Right hindlimb (tissue), 1 donor: ENCODE measurements at regions not wholly inside any gene's neighbourhood (a gene's known extent, or its start where the extent isn't known, plus 50 kb on each side); places are given as distances from the start of the nearest gene placed in this dataset.
"Not testable (repeated sequence)": the region's sequence is repeated elsewhere in the genome, so short reads cannot be mapped to it uniquely, and the experiment has no call there.

Source experiments
- DNase-seq: peaks from one replicate; pipeline ENCODE4 v3.0.0-alpha.2; 2018

DNA sequence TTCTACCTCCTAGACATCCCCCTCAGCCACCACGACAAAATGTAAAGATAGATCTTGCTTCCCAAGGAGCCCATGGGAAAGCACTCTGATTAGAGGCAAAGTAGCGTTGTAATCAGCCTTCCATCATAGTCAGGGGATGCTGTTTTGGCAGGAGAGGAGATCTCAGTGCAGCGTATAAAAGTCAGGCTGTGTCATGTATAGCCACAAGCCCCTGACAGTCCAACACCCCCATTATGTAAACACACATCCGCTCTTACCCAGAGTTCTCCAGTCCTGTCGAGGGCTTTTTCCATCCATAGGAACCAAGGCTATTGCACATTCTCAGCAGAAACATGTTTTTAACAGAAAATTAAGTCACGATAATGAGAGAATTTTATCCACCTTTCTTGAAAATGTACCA, 156.3 kb downstream of the CYSLTR2 start:
- DNase-seq: no peak

DNA sequence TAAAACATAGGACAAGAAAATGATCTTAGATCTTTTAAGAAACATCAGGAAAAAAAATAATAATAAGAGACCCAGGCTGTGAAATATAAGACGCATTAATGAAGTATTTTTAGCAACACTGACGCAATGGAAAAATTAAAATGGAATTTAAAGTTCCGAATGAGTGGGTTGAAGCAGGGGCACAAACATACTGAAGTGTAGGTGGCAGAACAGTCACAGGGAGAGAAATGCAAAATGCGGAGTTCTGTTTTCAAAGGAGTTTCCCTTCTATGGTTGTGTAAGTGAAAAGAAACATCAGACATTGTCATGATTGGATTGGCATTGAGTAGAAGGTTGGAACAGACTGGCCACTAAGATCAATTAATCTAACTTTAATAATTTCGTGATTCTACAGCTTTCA, 159.8 kb downstream of the CYSLTR2 start:
- DNase-seq: no peak

DNA sequence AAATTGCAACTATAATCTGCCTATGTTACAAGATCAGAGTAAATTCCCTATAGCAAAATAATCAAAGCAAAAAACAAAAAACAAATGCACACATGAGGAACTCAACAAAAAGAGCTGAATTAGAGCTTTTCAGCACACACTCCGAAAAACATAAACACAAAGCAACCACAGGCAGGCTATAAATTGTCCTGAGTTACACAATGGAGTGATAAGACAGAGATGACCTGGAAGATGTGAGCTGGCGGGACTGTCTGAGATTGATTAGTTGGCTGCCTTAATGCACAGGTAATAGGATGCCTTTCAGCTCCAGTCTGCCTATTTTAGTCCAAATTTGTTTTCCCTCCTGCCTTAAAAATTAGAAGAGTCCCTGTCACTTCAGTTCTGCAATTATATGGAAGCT, 159.0 kb upstream of the FNDC3A start:
- no peak for DNase-seq

DNA sequence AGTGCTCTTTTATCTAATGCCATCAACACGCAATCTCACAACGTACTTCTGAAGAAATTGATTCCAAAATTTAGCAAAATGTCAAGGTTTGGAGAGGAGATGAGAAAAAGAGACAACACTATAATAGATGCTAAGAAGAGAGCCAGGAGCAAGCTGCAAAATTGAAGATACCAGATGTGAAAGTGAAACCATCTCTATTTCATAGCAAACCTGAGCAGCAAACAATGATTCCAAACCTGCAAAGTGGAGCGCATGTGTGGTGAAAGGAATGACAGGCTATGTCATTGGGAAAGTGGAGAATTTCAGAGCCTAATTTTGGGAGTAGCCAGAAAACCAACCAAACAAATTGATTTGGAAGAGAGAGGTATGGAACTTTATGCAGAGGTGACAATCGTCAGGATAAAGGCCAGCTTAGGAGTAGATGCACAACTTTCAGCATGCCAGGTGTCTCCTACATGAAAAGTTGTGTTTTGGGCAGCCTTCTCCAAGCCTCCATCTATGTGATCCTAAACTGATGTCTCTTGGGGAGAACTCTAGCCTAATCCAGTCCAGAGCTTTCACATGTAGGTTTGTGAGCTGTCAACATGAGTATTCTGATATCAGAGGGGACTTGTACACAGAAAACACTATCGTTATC, 158.4 kb upstream of the FNDC3A start:
- DNase-seq: no peak

DNA sequence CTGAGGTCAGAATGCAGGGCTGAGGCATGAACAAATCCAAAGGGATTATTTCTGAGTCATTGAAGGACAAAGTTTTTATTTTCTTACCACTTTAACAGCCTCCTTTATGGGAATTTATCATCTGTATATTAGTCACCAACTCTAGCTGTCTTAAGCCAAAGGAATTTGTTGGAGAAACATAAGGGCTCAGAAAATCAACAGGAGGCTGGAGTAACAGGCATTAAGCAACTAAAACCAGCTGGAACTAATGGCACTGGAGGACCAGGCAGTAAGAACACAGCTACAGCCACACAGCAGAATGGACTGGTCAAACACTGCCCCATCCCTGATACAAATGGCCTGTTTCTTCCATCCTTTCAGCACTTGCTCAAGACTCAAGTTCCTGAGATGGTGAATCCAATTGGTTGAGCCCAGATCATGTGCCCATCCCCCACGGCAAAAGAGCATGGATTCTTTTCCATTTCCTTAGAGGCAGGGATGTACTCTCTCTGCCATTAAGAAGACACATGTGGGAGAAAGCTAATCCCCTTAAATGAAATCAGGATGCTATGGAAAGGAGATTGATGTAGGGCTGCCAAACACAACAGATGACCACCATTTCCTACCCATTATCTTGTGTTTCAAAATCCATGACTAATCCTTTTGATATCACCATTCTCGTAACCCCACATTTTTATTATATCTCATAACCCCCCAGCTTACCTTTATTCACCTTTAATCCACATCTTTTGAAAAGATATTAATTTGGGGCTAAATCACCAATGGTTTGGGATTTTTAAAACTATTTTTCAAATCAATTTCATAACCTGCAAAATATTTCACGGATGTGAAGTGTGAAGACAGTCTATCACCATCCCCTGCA, 157.0 kb upstream of the FNDC3A start:
- no peak for DNase-seq

DNA sequence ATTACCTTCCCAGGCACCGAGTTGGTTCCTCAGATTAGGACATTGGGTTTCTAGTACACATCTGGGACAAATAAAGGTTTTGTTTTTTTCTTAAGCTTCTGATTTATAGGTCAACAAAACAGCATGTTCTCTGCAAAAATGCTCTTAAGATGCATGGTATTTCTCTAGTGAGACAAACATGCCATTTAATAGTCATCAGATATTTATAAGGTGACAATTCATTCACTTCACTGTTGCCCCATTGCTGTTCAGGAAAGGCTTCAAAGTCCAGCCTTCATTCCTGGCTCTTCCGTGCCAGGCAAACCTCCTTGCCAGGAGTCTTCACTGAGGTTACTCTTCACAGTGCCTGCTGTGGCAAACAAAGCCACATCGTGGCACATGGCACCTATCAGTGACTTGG, 156.3 kb upstream of the FNDC3A start:
- DNase-seq: no peak

DNA sequence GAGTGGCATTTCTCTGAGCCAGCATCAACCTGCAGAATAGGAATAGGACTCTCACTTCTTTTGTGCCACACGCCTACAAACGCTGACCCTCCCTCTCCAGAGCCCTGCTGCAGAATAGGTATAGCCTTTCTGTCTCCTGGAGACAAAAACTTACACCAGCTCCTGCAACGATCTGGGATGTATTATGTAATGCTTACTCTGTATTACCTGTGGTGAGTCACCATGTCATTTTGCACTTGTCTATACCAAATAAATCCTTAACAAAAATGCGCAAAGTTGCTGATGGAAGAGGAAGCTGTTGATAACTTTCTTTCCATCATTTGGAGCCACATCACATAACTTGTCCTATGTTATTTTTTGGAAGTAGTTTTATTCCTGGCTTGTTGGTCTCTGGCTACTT, 155.8 kb upstream of the FNDC3A start:
- no peak for DNase-seq

DNA sequence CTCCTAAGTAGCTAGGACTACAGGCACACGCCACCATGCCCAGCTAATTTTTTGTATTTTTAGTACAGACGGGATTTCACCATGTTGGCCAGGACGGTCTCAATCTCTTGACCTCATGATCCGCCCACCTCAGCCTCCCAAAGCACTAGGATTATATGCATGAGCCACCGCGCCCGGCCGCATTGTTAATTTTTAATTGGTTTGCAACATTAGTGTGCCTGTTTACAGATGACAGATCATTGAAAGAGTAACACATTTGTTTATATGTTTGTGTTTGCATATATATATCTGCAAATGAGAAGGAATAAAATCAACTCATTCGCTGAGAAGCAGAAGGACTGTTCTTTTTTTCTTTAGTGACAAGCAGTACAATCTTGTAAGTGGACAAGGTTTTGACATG, 152.2 kb upstream of the FNDC3A start:
- not testable (repeated sequence) for DNase-seq

DNA sequence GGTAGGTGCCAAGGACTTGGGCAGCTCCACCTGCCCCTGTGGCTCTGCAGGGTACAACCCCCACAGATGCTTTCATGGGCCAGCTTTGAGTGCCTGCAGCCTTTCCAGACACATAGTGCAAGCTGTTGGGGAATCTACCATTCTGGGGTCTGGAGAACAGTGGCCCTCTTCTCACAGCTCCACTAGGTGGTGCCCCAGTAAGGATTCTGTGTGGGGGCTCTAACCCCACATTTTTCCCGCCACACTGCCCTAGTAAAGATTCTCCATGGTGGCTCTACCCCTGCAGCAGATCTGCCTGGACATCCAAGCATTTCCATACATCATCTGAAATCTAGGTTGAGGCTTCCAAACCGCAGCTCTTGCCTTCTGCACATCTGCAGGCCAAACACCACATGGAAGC, 149.7 kb upstream of the FNDC3A start:
- no peak for DNase-seq

DNA sequence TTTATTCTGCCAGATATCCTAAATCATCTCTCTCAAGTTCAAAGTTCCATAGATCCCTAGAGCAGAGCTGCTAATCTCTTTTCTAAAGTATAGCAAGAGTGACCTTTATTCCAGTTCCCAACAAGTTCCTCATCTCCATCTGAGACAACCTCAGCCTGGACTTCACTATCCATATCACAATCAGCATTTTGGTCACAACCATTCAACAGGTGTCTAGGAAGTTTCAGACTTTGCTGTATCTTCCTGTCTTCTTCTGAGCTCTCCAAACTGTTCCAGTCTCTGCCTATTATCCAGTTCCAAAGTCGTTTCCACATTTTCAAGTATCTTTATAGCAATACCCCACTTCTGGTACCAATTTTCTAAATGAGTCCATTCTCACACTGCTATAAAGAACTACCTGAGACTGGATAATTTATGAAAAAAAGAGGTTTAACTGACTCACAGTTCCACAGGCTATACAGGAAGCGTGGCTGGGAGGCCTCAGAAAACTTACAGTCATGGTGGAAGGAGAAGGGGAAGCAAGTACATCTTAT, 148.7 kb upstream of the FNDC3A start:
- not testable (repeated sequence) for DNase-seq

DNA sequence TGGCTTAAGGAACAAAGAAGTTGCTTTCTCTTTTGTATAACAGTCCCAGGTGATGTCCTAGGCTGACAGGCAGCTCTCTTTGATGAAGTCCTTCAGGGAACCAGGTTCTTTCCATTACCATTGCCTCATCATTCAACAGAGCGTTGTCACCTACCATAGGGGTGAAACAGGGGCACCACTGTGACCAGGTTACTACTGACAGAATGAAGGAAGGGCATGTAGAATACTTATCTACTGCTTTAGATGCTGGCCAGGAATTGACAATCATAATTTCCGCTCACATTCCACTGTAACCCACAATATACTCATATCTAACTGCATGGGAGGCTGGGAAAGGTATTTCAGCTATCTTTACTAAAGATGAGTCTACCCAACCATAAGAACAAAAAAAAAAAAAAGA, 148.0 kb upstream of the FNDC3A start:
- no peak for DNase-seq

DNA sequence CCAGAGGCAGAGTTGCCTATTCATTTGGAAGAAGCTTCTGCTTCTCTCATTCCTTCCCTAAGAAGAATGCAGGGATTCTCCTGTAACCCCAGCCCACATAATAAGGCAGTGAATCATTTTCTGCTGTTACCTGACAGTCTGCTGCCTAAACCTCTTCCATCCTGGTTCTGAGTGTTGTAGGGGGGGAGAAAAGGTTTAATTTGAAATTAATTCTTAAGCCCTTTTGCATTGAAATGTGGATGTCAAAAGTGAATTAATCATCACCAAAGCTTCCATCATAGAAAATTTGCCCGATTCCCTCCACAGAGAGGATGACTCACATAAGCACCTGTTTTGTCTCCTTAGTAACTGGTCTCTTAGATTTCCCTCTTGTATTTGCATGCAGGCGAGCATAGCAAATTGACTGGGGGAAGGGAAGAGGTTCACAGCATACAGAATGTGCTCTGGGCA, 146.7 kb upstream of the FNDC3A start:
- DNase-seq: no peak

DNA sequence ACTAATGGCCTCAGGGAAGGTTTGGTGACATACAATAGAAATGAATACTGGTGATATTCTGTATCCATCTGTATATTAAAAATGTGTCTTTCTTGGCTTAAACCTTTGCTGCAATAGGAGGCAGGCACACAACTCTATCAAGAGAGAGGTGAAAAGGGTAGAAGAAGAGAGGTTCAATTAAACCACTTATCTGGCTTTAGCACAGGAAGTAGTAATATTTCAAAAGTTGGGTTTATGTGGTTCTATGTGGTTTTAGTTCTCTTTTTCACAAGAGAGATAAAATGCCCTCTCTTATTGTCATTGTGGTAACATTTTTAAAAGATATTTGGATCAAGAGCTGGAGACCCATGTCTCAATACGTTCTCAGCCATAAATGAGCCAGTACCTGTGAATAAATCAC, 146.2 kb upstream of the FNDC3A start:
- no peak for DNase-seq

DNA sequence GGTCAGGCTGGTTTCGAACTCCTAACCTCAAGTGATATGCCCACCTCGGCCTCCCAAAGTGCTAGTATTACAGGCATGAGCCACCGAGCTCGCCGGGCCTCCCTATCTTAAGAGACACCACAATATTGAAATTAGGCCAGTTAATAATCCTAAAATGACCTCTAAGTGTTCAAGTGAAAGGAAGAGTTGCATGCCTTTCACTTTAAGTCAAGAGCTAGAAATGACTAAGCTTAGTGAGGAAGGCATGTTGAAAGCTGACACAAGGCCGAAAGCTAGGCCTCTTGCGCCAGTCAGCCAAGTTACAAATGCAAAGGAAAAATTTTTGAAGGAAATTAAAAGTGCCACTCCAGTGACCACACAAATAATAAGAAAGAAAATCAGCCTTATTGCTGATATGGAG, 144.5 kb upstream of the FNDC3A start:
- no peak for DNase-seq

DNA sequence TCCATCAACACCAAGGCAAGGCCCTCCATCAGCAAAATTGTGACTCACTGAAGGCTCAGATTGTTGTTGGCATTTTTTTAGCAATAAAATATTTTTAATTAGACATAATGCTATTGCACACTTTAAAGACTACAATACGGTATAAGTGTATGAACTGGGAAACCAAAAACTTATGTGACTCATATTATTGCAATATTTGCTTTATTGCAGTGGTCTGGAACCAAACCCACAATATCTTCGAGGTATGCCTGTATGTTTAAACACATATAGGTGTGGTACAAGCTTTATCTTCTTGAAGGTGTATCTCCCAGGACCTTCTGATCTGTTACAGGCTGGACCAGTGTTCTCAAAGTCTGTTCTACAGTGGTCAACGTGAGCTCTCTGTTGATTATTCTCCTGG, 142.3 kb upstream of the FNDC3A start:
- no peak for DNase-seq

DNA sequence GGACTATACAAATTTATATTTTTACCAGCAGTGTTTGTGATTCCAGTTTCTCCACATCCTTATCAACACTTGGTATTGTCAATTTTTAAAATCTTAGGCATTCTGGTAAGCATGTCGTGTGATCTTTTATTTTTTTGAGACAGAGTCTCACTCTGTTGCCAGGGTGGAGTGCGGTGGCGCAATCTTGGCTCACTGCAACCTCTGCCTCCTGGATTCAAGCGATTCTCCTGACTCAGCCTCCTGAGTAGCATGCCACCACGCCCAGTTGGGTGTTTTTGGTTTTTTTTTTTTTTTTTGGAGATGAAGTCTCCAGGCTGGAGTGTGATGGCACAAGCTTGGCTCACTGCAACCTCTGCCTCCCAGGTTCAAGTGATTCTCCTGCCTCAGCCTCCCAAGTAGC, 140.4 kb upstream of the FNDC3A start:
- DNase-seq: not testable (repeated sequence)

DNA sequence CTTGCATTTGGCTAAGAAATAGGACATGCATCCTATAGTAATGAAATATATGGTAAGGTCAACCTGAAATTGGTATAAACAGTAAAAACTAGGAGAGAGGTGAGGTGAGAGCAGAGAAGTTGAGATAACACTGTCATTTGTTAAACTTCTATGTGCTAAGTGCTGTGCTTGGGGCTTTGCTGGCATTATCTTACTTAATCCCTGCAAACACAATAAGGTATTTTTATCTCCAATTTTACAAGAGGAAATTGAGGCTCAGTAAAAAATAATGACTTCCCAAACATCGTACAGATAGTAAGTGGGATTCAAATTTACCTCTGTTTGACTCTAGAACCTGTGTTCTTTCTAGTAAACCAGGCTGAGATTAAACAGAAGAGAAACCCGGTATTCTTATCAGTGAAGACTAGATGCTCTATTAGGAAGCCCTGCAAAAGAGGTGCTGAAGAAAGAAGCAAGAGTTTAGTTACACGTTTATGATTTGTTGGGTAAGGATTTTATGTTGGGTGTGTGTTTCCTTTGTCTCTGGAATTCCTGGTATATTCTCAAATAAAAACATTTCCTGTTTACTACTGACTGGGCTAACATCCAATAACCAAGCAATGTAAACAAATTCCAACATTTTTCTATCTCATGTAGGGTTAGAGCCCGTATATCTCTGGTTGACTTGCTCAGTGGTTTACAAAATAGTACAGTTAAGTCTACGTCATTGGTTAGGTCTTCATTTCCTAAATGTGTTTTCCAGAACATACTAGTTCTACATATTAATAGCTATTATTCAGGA, 137.3 kb upstream of the FNDC3A start:
- DNase-seq: no peak

DNA sequence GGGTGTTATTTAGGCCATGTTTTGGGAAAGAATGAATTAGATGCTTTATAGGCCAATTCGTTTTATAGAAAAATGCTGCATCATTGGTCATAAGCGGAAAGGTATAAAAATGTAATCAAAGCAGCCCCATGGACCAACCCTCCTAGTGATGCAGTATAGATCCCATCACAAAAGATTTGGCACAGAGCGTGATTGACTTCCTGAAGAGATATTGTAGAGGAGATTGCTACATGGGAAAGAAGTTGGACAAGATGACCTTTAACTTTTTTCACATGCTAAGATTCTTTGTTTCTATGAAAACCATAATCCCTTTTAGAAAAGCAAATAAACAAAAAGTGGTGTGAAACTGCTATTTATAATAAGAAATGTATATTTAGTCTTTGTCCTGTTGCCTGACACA, 136.5 kb upstream of the FNDC3A start:
- no peak for DNase-seq

DNA sequence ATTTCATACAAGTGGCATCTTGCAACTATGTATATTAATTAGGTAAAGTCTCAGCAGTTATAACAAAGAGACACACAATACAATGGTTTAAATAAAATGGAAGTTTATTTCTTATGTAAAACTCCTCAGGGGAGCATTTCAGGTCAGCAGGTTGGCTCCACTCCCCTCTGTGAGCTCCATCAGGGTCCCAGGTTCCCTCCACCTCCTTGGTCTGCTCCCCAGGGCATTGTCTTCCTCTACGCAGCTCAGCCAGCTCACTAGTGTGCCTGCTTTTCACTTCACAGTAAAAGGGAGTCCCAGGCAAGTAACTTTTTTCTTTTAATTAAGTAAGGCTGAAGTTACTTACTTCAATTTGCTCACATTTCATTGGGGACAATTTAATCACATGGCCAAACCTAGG, 135.3 kb upstream of the FNDC3A start:
- no peak for DNase-seq

DNA sequence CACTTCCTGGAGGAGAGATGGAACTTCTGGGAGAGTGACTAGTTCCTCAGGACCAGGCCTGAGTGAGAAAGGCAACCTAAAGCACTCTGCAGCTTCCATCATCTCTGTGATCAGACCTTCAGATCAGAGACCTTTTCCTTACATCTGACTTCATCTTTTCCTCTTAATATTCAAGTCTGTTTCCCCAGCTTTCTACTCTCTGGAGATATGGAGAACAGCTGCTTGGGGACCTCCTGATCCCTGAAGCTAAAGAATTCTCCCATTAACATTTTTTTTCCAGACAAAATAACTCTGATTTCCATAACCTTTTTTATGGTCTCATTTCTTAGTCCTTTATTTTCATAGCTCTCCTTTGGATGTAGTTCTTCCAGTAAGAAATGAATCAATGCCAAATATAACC, 133.4 kb upstream of the FNDC3A start:
- DNase-seq: no peak

DNA sequence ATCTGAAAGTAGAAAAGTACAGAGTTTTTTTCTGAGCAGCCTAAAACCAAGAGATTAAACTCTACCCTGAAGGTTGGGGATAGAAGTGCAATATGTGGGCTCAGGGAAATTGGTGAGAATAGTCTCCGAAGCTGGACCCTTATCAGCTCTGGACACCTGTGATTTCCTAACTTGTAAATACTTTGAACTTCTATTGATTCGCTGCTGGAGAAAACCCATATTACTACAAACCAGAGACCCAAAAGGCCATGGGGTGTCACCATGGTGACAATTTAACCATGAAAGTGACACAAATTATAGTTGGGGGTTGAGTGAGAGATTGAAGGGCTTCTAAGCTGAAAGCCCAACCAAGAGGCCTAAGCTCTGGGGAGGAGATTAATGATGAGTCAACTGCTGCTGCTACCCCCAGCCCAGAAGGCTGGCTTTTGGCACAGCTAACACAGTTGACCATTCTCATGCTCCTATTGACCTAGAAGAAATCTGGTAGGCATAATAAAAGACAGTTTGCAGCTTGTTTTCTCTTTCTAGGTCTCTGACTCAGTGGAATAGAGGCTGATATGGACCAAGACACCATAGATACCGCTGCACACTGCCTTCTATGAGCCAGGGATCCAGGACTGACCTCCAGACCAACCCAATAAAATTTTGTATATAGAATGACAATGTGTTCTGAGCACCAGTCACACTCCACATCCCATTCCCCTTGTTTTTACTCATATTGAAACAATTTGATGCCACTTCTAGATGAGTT, 131.9 kb upstream of the FNDC3A start:
- no peak for DNase-seq

DNA sequence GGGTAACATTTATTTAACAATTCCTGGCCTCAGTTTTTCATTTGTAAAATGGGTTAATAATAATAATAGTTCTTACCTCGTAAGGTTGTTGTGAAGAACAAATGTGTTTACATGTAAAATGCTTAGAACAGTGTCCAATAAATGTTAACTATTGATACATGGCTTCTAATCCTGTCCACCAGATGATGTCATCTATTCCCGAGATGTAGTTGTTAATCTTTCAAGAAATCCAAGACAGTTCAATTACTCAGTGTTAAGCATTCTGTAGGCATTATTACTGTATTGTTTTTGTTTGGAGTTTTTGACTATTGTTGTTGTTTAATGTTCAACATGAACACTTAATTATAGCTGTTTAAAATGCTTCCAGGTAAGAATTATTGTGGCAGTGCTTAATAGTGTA, 131.0 kb upstream of the FNDC3A start:
- no peak for DNase-seq

DNA sequence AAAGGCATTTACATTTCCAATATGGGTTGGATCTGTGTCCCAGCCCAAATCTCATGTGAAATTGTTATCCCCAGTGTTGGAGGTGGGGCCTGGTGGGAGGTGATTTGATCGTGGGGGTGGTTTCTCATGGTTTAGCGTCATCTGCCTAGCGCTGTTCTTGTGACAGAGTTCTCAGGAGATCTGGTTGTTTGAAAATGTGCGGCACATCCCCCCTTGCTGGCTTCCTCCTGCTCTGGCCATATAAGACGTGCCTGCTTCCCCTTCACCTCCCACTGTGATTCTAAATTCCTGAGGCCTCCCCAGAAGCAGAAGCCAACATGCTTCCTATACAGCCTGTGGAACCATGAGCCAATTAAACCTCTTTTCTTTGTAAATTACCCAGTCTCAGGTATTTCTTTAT, 126.2 kb upstream of the FNDC3A start:
- no peak for DNase-seq
